ENCODE measurements at regions not wholly inside any gene's neighbourhood (a gene's known extent, or its start where the extent isn't known, plus 50 kb on each side); places are given as distances from the start of the nearest gene placed in this dataset.

GRCh38 chr2:163970058-163970813 lies 234.4 kb upstream of the FIGN start:
- TF ChIP-seq CTCF (IDR thresholded peaks at IDR 0.05) (no peak), POLR2A (IDR thresholded peaks at IDR 0.05) (no peak), POLR2AphosphoS5 (IDR thresholded peaks at IDR 0.05) (no peak)

Data from gastroesophageal sphincter (tissue), 3 donors.